Right ventricle myocardium inferior (tissue), 1 donor: ENCODE measurements at regions not wholly inside any gene's neighbourhood (a gene's known extent, or its start where the extent isn't known, plus 50 kb on each side); places are given as distances from the start of the nearest gene placed in this dataset.
"Not testable (repeated sequence)": the region's sequence is repeated elsewhere in the genome, so short reads cannot be mapped to it uniquely, and the experiment has no call there.

Experiments
- ATAC-seq: fragments of 200-7000 bp; cut with Tn5 transposase; one replicate; pipeline ENCODE4 v1.9.1; 2020; ENCODE audit warnings: mild to moderate bottlenecking, moderate library complexity
- DNase-seq: peaks from one replicate; pipeline ENCODE4 v3.0.0; 2021; ENCODE audit errors: missing footprints
- intact Hi-C: fragments of 100-400 bp; cut with DNase I; formaldehyde crosslinking; loops from one replicate; pipeline ENCODE4 v1.11.0; 2022
- donor health status: DM: no; HTN: yes; CAD: no; lungs with severe emphysema.

- ATAC-seq (no peak), DNase-seq (no peak)
- intact Hi-C loops = no loop called here
Measured at GRCh38 chr2:40043641-40044040, 264.6 kb upstream of the THUMPD2 start.

GRCh38 chr2:40043191-40043590 lies 264.1 kb upstream of the THUMPD2 start:
- no peak for ATAC-seq
- intact Hi-C loops = no loop called here
- DNase-seq = no peak

- no peak for ATAC-seq
- intact Hi-C loops = no loop called here
- no peak for DNase-seq
Measured at GRCh38 chr2:40041422-40042382, 262.6 kb upstream of the THUMPD2 start.

GRCh38 chr2:40039549-40039948 lies 260.5 kb upstream of the THUMPD2 start:
- intact Hi-C loops = no loop called here
- no peak for ATAC-seq
- no peak for DNase-seq

GRCh38 chr2:40038646-40039045 lies 259.6 kb upstream of the THUMPD2 start:
- intact Hi-C loops = no loop called here
- no peak for DNase-seq
- no peak for ATAC-seq

GRCh38 chr2:40037303-40037702 lies 258.2 kb upstream of the THUMPD2 start:
- ATAC-seq (peak; percentile 37), DNase-seq (no peak)
- intact Hi-C loops = no loop called here

GRCh38 chr2:40036241-40036640 lies 257.2 kb upstream of the THUMPD2 start:
- intact Hi-C loops = no loop called here
- no peak for ATAC-seq
- no peak for DNase-seq

- DNase-seq (no peak), ATAC-seq (no peak)
- intact Hi-C loops = no loop called here
Measured at GRCh38 chr2:40034801-40035200, 255.7 kb upstream of the THUMPD2 start.

GRCh38 chr2:40034198-40034597 lies 255.1 kb upstream of the THUMPD2 start:
- no peak for ATAC-seq
- DNase-seq = no peak
- intact Hi-C loops = no loop called here

- DNase-seq (no peak), ATAC-seq (no peak)
- intact Hi-C loops = no loop called here
Measured at GRCh38 chr2:40033781-40034180, 254.7 kb upstream of the THUMPD2 start.

GRCh38 chr2:40032650-40033319 lies 253.7 kb upstream of the THUMPD2 start:
- DNase-seq (no peak), ATAC-seq (no peak)
- intact Hi-C loops = no loop called here

GRCh38 chr2:40030456-40030975 lies 251.5 kb upstream of the THUMPD2 start:
- DNase-seq (no peak), ATAC-seq (no peak)
- intact Hi-C loops = no loop called here

- ATAC-seq (no peak), DNase-seq (no peak)
- intact Hi-C loops = no loop called here
Measured at GRCh38 chr2:40028792-40029488, 249.9 kb upstream of the THUMPD2 start.

GRCh38 chr2:40027968-40028367 lies 248.9 kb upstream of the THUMPD2 start:
- intact Hi-C loops = no loop called here
- ATAC-seq (no peak), DNase-seq (no peak)

GRCh38 chr2:40025276-40025675 lies 246.2 kb upstream of the THUMPD2 start:
- DNase-seq, ATAC-seq, intact Hi-C loops: not testable (repeated sequence)

- ATAC-seq (no peak), DNase-seq (no peak)
- intact Hi-C loops = no loop called here
Measured at GRCh38 chr2:40020997-40021396, 241.9 kb upstream of the THUMPD2 start.

GRCh38 chr2:40016151-40016885 lies 237.3 kb upstream of the THUMPD2 start:
- DNase-seq (no peak), ATAC-seq (no peak)
- intact Hi-C loops = no loop called here

GRCh38 chr2:40013962-40014361 lies 234.9 kb upstream of the THUMPD2 start:
- ATAC-seq, intact Hi-C loops, DNase-seq: not testable (repeated sequence)

GRCh38 chr2:40004336-40004735 lies 225.3 kb upstream of the THUMPD2 start:
- intact Hi-C loops = no loop called here
- no peak for ATAC-seq
- DNase-seq = no peak
